Inferior parietal cortex (tissue), 1 donor: ENCODE measurements at regions not wholly inside any gene's neighbourhood (a gene's known extent, or its start where the extent isn't known, plus 50 kb on each side); places are given as distances from the start of the nearest gene placed in this dataset.
"Not testable (repeated sequence)": the region's sequence is repeated elsewhere in the genome, so short reads cannot be mapped to it uniquely, and the experiment has no call there.

Source experiments
- DNase-seq: peaks from one replicate; pipeline ENCODE4 v3.0.0-alpha.2; 2016; ENCODE audit errors: extremely low spot score

DNA sequence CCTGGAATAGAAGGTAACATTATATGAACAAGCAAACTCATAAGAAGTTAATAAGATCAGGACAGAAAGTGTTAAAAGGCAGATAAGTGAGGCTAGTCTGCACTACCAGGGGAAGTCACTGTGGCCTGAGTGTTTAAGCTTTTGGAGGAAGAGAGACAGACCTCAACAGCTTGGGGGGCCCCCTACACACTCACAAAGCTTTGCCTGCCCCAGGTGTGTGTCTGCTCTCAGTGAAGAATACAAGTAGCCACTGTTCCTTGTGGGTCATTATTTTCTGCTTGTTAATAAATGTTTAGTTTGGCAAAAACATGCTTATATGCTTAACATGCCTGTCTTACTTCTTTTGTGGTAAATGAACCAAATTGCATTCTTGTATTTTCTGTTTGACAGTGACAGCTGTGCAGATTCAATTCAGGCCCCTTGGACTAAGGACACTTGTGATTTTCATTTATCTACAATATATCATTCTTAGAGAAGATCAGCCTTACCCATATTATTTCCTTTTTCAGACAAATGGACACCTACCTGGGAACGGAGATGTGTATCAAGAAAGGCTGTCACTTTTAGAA is 50.7 kb upstream of the C12orf71 start:
- DNase-seq, result no peak

DNA sequence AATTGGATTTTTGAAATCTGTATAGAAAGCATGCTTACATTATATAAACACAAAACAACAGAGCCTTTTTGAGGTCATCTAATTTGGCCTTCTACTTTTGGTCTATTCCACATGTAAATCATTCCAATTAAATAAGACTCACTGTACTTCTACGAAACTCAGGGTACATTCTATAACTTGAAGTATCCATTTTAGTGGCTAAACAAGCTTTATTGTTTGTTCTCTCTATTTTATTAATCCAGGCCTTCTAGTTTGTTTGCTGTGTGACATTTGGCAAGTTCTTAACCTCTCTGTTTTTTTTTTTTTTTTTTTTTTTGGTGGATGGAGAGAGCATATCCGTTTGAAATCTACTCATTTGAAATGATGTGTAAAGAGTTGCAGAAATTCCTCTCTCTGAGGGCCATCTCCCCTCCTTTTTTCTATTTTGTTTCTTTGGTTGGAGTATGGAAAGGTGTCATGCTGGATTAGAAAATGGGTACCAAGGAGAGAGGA is 58.1 kb upstream of the C12orf71 start:
- no peak for DNase-seq

DNA sequence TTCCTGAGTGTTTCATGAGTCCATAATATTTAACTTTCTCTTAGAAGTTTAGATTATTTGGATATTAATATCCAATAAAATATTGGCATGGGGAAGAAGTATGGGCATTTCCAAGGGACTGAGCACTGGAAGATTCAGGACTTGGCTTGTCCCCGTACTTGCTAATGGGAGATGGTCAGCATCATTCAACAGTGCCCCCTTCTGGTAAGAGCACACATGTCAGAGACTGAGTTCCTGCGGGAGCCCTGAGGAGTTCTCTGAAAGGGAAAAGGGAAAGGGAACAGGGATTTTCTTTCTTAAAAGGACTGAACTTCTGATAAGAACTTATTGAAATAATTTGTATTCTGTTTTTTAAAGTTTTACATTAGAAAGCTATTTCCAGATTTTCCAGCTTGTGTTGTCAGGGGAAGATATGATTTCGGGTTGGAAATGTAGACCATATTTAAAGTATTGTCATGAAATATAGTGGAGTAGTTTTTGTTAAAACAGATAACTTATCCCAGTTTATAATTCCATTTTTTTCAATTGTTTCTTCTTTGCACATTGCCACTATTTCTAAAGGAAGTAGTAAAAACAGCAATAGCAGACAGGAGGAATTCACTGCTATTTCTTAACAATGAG is 59.8 kb upstream of the C12orf71 start:
- peak; percentile 80 for DNase-seq

DNA sequence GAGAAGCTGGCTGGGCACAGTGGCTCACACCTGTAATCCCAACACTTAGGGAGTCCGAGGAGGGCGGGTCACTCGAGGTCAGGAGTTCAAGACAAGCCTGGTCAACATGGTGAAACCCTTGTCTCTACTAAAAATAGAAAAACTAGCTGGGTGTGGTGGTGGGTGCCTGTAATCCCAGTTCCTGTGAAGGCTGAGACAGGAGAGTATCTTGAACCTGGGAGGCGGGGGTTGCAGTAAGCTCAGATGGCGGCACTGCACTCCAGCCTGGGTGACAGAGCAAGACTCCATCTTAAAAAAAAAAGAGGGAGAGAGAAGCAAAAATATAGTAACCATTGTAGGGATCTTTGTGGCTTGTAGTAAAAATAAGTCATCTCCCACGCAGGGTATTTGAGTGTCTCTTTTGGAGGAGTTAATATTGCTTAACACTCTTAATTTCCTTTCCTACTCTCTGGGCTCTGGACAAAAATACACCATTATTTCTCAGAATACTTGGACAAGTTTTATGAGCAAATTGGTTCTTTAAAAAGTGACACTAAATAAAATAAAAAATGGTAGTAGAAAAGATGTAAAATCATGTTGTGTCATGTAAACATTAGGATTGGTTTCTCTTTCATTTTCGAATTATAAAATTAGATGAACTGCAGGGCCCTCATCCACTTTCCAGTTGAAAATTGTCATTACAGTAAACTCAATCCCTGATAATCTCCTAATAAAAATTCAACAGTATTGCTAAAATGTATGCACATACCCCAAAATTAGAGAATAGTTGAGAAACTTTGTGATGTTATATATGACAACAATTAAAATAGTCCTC is 61.1 kb upstream of the C12orf71 start:
- no peak for DNase-seq

DNA sequence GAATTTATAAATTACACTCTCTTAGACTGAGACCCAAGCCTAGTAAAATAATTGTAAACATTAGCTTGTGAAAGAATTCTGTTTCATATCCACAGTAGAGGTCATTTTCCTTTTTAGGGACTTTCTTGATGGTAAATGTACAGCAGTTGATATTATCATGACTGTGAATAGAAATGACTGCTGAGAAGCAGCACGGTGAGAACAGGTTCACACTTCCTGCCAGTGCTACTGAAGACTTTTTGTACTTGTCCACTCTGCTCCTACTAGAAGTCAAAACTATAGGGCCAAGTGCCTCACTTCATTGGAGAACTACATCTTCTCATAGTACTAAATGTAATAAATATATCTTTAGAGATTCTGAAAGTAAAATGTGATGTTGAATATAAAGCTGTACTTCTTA is 63.3 kb upstream of the C12orf71 start:
- DNase-seq, result not testable (repeated sequence)

DNA sequence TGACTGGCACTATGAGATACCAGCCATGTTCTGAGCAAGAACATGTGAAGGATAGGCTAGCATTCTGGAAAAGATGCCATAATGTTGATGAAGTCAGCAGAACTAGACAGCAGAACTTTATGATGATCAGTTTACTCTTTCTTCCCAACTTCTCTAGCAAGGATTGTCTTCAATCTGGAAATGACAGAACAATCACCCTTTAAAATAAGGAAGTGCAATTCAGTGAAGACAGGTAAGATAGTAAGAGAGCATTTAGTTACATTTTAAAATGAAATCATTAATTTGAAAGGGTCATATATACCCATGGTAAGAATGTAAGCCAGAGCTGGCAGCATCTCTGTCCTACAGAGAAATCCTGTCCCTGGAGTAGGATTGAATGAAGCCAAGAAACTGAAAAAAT is 66.0 kb upstream of the C12orf71 start:
- DNase-seq, result no peak

DNA sequence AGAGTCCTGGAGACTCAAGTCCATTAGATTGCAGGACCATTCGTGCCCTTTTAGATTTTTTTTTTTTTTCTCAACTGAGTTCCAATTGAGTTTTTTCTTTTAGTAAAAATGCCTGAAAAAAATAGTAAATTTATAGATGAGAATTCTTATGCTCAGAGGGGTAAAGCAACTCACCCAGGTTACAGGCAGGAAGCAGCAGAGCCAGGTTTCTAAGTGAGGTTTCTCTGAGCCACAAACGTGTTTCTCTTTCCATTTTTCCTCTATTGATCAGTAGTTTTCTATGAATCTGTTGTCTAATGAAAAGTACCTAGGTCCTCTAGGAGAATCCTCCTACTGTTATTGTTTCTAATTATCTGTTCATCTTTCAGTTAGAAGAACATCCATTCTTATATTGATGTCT is 66.4 kb upstream of the C12orf71 start:
- DNase-seq, result no peak

DNA sequence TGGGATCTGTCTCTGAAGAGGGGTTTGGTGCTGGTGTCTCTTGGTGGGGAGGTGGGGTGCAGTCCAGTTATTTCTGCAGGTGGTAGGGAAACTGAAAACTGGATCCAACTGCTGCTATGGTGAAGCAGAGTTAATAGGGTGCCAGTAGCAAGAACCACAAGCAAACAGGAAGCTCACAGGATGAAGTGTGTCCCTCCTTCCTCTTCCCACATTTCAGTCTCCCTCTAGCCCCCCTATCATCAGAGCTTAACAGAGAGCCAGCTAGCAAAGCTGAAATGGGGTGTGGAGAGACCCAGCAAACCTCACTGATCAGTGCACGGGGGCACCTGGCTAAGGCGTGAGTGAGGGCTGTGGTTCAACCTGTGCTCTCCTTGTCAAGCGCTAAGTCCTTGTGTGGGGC is 69.1 kb upstream of the C12orf71 start:
- no peak for DNase-seq

DNA sequence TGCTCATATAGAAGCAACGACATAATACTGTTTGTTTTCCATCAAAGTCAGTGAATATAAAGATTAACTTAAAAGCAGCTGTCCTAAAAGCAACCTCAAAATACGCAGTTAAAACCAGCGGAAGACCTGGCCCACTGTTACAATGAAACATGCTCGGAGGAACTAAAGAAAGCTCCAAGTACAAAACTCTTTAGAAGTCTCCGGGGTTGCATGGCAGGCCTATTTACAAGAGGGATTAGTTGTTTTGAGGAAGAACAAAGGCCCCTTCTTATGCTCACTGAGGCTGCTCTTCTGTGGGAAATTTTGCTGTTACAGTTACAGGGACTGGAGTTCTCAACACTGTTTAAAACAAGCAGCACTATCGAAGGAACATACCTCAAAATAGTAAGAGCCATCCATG is 75.9 kb upstream of the C12orf71 start:
- DNase-seq, result no peak

DNA sequence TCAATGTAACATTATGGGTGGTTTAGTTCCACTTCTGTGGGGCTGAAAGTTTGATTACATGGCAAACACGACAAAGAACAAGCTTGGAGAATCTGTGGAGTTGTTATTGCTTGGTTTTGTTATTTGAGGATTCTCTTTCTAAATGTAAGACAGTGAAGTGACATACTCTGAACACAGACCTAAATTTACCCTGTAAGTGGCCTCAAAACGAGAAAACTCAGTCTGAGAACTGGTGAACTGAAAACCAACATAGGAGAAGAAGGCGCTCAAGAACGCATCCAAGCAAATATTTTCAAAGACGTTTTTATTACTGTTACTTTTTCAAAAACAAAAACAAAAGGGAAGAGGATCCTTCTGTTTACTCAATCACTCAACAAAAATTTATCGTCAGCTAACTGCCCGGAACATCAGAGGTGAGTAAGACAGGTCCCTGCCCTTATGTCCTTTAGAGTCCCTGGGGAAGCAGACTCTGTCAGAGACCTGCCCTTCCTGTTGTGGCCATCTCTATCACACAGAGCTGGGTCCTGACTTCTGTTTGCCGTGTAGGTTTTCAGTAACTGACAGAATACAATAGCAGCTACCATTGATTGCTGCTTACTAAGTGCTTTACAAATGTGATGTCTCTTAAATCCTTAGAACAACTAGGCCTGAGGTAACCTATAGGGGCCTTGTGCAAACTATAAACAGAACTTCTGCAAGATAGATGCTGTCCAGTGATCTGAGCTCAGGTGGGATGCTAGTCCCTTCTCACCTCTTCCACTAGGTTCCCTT is 79.3 kb upstream of the C12orf71 start:
- DNase-seq, result no peak

DNA sequence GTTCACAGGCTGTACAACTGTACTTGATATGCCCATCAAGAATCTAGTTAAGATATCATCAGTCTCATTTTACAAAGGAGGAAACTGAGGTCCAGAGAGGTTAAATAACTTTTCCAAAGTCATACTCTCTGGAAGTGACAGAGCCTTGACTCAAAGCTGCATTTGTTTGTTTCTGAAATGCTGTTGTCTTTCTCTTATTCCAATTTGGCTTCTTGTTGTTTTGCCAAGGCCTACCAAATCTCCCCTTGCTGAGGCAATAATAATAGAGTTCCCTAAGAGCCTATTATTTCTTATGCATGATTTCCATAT is 79.8 kb upstream of the C12orf71 start:
- no peak for DNase-seq

DNA sequence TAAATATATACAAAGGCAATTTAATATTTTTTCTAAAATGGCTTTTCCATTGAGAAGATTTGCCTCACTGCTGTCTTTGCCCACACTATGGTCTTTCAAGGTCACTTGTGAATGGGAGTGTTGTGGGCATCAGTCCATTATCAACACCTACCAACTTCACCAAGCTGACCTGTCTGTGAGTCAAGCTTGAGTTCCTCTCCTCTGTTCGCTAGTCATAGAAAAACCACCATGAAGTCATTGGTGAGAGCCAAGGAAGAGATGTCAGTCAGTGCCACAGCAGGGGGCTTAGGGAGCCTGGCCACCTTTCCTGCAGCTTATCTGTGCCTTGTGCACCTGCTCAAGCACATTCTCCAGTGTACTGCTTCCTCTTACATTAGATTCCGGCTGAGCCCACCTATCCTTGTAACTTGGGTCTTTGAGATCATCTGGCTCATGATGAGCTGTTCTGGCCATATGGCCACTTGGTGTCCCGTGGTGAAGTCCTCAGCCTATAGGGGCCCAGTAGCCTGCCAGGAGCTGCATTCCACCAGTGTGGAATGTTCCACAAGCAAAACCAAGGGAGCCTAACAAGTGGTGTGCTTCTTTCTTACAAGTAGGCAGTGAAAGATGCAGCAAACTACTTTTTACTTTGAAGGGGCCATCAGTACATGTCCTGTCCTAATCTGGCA is 80.8 kb upstream of the C12orf71 start:
- no peak for DNase-seq

DNA sequence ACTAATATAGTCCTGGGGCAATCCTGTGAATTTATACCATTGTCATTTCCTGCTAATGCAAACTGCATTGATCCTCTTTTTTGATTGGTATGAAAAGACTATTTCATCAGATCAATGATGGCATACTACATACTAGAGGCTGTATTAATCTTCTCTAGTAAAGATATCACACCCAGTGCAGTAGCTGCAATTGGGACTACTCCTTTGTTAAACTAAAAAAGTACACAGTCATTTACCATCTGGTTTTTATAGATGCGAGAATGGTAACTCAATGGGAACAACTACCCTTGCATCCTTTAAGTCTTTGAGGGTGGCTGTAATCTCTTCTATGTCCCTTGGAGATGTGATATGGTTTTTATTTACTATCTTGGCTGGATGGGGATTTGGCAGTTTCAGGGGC is 80.2 kb upstream of the STK38L start:
- no peak for DNase-seq

DNA sequence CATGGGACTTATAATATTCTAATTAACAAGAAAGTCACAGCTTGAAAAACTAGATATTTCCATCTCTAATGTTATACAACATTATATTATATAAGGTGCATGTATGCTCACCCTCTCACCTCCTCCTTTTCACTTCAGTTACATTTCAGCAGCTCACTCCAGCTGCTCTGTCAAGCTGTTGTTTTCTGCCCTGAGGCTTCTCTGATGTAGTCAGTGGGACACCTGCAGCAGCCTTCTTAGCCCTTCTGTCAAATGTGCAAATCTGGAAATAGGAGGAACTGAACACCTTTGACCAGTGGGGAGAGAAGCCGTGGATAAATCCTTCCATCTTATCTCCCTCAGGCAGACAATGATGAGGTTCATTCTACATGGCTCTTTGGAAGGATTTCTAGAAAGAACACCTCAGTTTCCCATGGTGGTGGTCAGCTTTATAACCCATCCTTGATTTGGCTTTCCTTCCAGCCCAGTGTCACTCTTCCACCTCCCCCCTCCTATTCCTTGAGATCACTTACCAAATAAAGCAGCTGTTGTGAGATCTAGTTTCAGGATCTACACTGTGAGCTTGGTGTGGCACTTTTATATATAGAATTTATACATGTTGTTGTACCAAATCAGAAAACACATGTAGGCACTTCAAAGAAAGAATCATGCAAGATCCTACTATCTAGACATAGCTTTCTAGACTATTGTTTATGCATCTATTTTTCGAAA is 79.6 kb upstream of the STK38L start:
- peak; percentile 38 for DNase-seq

DNA sequence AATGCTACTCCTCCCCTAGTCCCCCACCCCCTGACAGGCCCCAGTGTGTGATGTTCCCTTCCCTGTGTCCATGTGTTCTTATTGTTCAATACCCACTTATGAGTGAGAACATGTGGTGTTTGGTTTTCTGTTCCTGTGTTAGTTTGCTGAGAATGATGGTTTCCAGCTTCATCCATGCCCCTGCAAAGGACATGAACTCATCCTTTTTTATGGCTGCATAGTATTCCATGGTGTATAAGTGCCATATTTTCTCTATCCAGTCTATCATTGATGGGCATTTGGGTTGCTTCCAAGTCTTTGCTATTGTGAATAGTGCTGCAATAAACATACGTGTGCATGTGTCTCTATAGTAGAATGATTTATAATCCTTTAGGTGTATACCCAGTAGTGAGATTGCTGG is 78.1 kb upstream of the STK38L start:
- DNase-seq, result not testable (repeated sequence)

DNA sequence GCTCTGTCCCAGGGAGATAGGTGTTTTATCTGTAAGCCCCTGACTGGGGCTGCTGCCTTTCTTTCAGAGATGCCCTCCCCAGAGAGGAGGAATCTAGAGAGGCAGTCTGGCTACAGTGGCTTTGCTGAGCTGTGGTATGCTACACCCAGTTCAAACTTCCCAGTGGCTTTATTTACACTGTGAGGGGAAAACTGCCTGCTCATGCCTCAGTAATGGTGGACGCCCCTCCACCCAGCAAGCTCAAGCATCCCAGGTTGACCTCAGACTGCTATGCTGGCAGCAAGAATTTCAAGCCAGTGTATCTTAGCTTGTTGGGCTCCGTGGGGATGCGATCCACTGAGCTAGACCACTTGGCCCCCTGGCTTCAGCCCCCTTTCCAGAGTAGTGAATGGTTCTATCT is 72.6 kb upstream of the STK38L start:
- DNase-seq, result not testable (repeated sequence)

DNA sequence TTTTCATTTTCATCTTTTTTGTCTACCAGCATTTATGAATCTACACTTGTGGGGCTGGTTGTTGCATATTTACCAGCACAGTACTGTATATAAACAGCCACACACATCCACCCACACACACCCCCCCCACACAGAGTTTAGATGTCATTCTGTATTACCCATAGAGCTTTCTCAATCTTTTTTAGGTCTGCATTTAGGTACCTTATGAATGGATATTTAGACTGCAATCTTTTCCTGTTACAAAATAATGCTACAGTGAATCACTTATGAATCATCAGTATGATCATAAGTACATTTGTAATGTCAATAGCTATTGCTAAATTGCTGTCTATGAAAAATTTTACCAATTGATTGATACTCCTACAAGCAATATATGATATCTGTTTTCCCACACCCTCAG is 67.3 kb upstream of the STK38L start:
- DNase-seq, result no peak

DNA sequence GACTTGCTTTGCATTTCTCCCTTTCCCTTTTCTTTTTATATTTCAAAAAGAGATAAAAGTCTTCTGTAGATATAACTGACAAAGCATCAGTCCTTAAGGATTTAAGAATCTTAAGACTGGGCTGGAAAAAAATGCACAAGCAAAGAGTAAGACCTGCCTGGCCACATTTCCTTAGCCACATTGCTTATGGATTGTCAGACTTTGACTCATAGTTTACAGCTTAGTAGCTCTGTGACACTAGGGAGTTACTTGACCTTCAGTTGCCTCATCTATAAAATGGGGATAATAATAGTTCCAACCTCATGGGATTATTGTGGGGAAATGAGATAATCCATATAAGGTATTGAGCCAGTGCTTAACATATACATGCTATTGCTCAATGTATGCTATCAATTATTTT is 66.4 kb upstream of the STK38L start:
- no peak for DNase-seq

DNA sequence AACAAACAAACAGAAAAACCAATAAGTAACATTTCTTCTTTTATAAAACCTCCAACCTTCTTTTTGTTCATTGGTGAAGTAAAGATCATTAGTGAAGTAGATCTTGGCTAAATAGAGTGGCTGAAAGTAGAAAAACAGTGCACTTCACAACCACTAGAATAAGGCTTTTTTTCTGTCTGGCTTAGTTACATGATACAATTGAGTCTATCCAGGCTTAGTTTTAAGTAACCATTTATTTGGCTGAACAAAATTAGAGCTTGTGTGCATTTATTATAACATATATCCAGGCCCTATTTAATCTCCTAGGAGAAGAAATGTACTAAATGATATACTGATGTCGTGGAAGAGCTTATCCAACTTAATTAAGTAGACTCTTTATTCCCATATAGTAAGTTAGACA is 65.8 kb upstream of the STK38L start:
- DNase-seq, result no peak

DNA sequence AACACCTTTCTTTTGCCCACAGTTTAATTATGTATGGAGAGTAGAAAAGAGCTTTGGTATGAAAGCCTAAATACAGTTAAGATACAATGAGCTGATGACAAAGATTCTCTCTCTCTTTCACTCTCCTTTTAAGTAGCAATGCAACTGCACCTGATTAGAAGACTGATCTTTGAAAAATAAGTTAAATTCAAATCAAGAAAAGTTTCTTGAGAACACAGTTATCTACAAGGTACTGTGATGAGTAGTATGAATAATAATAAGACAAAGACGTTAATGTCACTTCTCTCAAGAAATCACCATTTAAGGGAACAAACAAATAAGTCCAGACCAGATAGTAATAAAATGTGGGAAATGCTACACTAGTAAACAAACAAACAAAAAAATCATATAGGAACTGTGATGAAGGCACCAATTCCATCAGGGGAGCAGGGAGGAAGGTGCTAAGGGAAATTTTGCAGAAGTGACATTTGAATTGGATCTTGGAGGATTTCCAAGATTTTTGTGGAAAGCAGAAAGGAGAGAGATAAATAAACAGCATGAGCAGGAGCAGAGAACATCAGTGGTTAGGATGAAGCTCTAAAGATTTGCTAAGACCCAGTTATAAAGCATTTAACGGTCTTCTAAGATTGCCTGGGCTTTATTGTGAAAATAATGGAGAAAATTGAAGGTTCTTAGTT is 65.2 kb upstream of the STK38L start:
- DNase-seq, result no peak
